GM12878 (cell line): ENCODE measurements at regions not wholly inside any gene's neighbourhood (a gene's known extent, or its start where the extent isn't known, plus 50 kb on each side); places are given as distances from the start of the nearest gene placed in this dataset.
"Not testable (repeated sequence)": the region's sequence is repeated elsewhere in the genome, so short reads cannot be mapped to it uniquely, and the experiment has no call there.

Experiments used
- ATAC-seq: fragments of 200-7000 bp; cut with Tn5 transposase; 3 replicates; pipeline ENCODE4 v1.9.1; 2020; ENCODE audit warnings: mild to moderate bottlenecking, moderate library complexity
- BruUV-seq: library from RNA; stranded (reverse); fragments of 400-500 nt; replicated peaks from 2 replicates; lab custom pipeline; 2021; lab: Mats Ljungman, UMichigan
- CTCF ChIA-PET: fragments of 300-600 bp; sonication (Branson Sonifier 250); formaldehyde crosslinking; extraction: SDS; loops from one replicate; lab custom pipeline; 2021; ENCODE audit warnings: inconsistent platforms; lab: Yijun Ruan, JAX
- POLR2A ChIA-PET: fragments of 350-600 bp; formaldehyde crosslinking; extraction: SDS; loops from one replicate; lab custom pipeline; 2021; ENCODE audit warnings: inconsistent platforms; lab: Charles Lee
- RAD21 ChIA-PET: fragments of 300-600 bp; sonication (Branson Sonifier 250); formaldehyde crosslinking; loops from one replicate; lab custom pipeline; 2023; ENCODE audit warnings: antibody characterized with exemption; ENCODE audit not compliant: unreplicated experiment; lab: Charles Lee
- SMC1A ChIA-PET: fragments of 300-600 bp; sonication (Branson Sonifier 250); formaldehyde crosslinking; loops from one replicate; lab custom pipeline; 2023; ENCODE audit not compliant: unreplicated experiment, uncharacterized antibody; lab: Charles Lee
- DNase-seq: peaks from one replicate; pipeline ENCODE4 v3.0.0-alpha.2; 2011; ENCODE audit warnings: low read depth, low spot score
- FAIRE-seq: peaks from 3 replicates; lab custom pipeline; 2011; peaks lifted over from hg19 to GRCh38; lab: Jason Lieb, UNC
- H2AFZ ChIP-seq: 2 replicates; pipeline ENCODE4 v1.6.0; 2011; ENCODE audit warnings: low read depth, low read length, control low read depth; ENCODE audit not compliant: control insufficient read depth
- H3K27ac ChIP-seq: 2 replicates; pipeline ENCODE4 v1.5.1; 2011; ENCODE audit warnings: control low read depth; ENCODE audit not compliant: control insufficient read depth, insufficient read depth
- H3K27me3 ChIP-seq, 2 experiments: replicated peaks in 1 of 2; 2 replicates each; pipeline versions ENCODE4 v1.6.0 to v1.6.1; 2011; ENCODE audit warnings: low read length in 1 of 2; ENCODE audit not compliant: control insufficient read depth in 2 of 2, insufficient read depth in 2 of 2
- H3K36me3 ChIP-seq, 2 experiments: 2 replicates each; pipeline ENCODE4 v1.5.1; 2011; ENCODE audit warnings: low read length in 1 of 2; ENCODE audit not compliant: control insufficient read depth in 2 of 2, insufficient read depth in 2 of 2
- H3K4me1 ChIP-seq: 2 replicates; pipeline ENCODE4 v1.6.1; 2011; ENCODE audit warnings: mild to moderate bottlenecking, low read length, moderate library complexity, mixed read lengths; ENCODE audit not compliant: control insufficient read depth, insufficient read depth
- H3K4me2 ChIP-seq: 2 replicates; pipeline ENCODE4 v1.6.0; 2011; ENCODE audit warnings: control low read depth; ENCODE audit not compliant: control insufficient read depth, insufficient read depth
- H3K4me3 ChIP-seq: fragments of 200-600 bp; sonication (generic); 2 replicates; pipeline ENCODE4 v1.5.1; 2016
- H3K79me2 ChIP-seq: 2 replicates; pipeline ENCODE4 v1.6.0; 2011; ENCODE audit warnings: low read length; ENCODE audit not compliant: control insufficient read depth, insufficient read depth
- H3K9ac ChIP-seq: 2 replicates; pipeline ENCODE4 v1.8.0; 2011; ENCODE audit warnings: low read length, control low read depth, mixed read lengths; ENCODE audit not compliant: control insufficient read depth, insufficient read depth
- H3K9me3 ChIP-seq: replicated peaks from 3 replicates; pipeline ENCODE4 v1.5.1; 2011; ENCODE audit warnings: mild to moderate bottlenecking, low read length; ENCODE audit not compliant: control insufficient read depth, insufficient read depth
- H4K20me1 ChIP-seq: 2 replicates; pipeline ENCODE4 v1.6.0; 2011; ENCODE audit not compliant: control insufficient read depth, insufficient read depth
- CBFB ChIP-seq: IDR thresholded peaks from 2 replicates; pipeline ENCODE4 v1.6.1; 2016; ENCODE audit warnings: antibody characterized with exemption, low read depth
- GABPA ChIP-seq: IDR thresholded peaks from 2 replicates; pipeline ENCODE4 v1.6.1; 2014; ENCODE audit warnings: antibody characterized with exemption, low read depth, mild to moderate bottlenecking, inconsistent platforms
- IRF3 ChIP-seq: fragments of 450-650 bp; IDR thresholded peaks from 2 replicates; pipeline ENCODE4 v1.6.1; 2014; ENCODE audit warnings: mild to moderate bottlenecking
- PML ChIP-seq: IDR thresholded peaks from 2 replicates; pipeline ENCODE4 v1.6.1; 2012; ENCODE audit warnings: low read length, inconsistent platforms
- POLR2A ChIP-seq: IDR thresholded peaks from 2 replicates; pipeline ENCODE4 v1.6.1; 2011; ENCODE audit warnings: low read depth, mild to moderate bottlenecking, low read length
- RUNX3 ChIP-seq: IDR thresholded peaks from 2 replicates; pipeline ENCODE4 v1.6.1; 2012; ENCODE audit warnings: low read length, inconsistent platforms
- SREBF2 ChIP-seq: IDR thresholded peaks from 2 replicates; pipeline ENCODE4 v1.6.1; 2012; ENCODE audit warnings: mild to moderate bottlenecking, low read length
- TARDBP ChIP-seq: IDR thresholded peaks from 2 replicates; pipeline ENCODE4 v1.6.1; 2016; ENCODE audit warnings: borderline replicate concordance
- ZNF24 ChIP-seq: fragments of 450-650 bp; IDR thresholded peaks from 2 replicates; pipeline ENCODE4 v1.6.1; 2017; ENCODE audit warnings: antibody characterized with exemption, mild to moderate bottlenecking
- WGBS: methylation state at CpG from one replicate; pipeline ENCODE4 v1.1.6; 2016; ENCODE audit warnings: low lambda C conversion rate; ENCODE audit not compliant: insufficient replicate concordance, insufficient coverage; ENCODE audit errors: missing lambda C conversion rate; 5-methylcytosine and 5-hydroxymethylcytosine counted together
- in situ Hi-C: fragments of 300-500 bp; cut with MboI; formaldehyde crosslinking; loops from 9 replicates; pipeline ENCODE4 v1.14.3; 2018; ENCODE audit warnings: mixed read lengths
- intact Hi-C: fragments of 100-400 bp; cut with micrococcal nuclease; formaldehyde crosslinking; loops from one replicate; pipeline ENCODE4 v1.14.2; 2022; ENCODE audit not compliant: unreplicated experiment
- TF ChIP-seq, protein P1 (sequence below): fragments of 450-650 bp; IDR thresholded peaks from 2 replicates; pipeline ENCODE4 v1.6.1; 2017; ENCODE audit warnings: low read depth, mild to moderate bottlenecking, moderate library complexity
- TF ChIP-seq, protein P2 (sequence below): IDR thresholded peaks from 2 replicates; pipeline ENCODE4 v1.6.1; 2012; ENCODE audit warnings: low read length, inconsistent platforms

DNA sequence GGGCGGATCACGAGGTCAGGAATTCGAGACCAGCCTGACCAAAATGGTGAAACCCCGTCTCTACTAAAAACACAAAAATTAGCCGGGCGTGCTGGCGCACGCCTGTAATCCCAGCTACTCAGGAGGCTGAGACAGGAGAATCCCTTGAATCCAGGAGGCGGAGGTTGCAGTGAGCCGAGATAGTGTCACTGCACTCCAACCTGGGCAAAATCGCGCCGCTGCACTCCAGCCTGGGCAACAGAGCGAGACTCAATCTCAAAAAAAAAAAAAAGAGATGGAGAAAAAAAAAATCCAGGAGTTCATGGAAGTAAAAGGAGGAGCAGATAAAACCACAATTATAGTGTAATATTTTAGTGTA, 76.3 kb upstream of the ZNF184 start:
- H2AFZ ChIP-seq = not testable (repeated sequence)

DNA sequence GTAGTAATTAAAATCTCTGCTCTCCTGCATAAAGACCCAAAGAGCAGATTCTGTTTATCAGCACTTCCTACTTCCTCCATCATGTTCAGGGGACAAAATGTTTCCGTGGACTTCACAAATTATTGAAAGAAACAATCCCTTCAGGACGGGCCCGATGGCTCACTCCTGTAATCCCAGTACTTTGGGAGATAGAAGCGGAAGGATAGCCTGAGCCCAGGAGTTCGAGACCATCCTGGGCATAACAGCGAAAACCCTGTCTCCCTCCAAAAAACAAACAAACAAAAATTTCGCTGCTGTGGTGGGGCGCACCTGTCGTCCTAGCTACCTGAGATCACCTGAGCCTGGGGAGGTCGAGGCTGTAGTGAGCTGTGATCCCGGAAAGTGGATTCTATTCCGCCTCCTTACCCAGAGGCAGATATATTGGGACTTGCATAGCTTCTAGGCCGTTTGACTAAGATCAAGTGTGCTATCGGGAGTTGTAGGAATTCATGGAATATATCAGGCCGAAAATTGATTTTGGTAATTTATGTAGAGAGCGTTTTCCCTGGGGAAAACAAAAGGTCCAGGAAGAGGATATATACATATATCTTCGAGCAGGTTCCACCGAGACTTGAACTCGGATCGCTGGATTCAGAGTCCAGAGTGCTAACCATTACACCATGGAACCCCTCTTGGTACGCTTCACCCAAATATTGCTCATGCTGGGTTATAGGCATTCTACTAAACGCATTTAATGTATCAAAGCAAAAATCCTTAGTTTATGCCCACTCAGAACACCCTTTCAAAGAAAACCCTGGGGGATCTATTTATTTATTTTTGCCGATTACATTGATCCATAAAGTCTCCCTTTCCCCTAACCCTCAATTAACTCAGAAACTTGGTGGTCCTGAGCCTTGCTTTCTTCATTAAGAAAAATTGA, 74.5 kb upstream of the ZNF184 start:
- Histone ChIP-seq H3K9ac (no peak overlapping the region), H3K9me3 (peaks cover 5% of the 10 kb centered on the region; the same call in 2 of the 3 replicates), H3K27me3 (no peaks in the 10 kb centered on the region), H3K79me2 (no peaks in the 10 kb centered on the region), H2AFZ (peak overlapping the region; percentile 70), H4K20me1 (no peaks in the 10 kb centered on the region), H3K36me3 (no peaks in the 10 kb centered on the region), H3K4me1 (no peaks in the 10 kb centered on the region), H3K4me3 (peak overlapping the region; percentile 77), H3K27ac (no peak overlapping the region), H3K4me2 (peak overlapping the region; percentile 75)
- SMC1A ChIA-PET = interaction anchor here (1.5 to 1.7 kb wide), 2 partner anchors 45 to 252 kb away, joined by 3 to 6 read pairs; no protein-coding TSS in a partner anchor
- WGBS = 31% methylated on average over 23 of the region's 23 CpGs
- CTCF ChIA-PET = interaction anchor here (1.0 kb wide), 2 partner anchors 29 to 207 kb away, joined by 5 read pairs; no protein-coding TSS in a partner anchor
- FAIRE-seq (no peak), ATAC-seq (peak; percentile 66)
- BruUV-seq = no TSS peak
- intact Hi-C loops = loop anchor here (5.0 kb wide), 1 partner anchor 45 kb away; no protein-coding TSS in a partner anchor
- POLR2A ChIA-PET = interaction anchor here (0.6 kb wide), 1 partner anchor 22 kb away, joined by 4 read pairs; no protein-coding TSS in a partner anchor
- RAD21 ChIA-PET = interaction anchor here (1.0 kb wide), 1 partner anchor 47 kb away, joined by 5 read pairs; no protein-coding TSS in a partner anchor
- peak; percentile 87 for TF ChIP-seq TARDBP
- TF ChIP-seq SREBF2 = peak; percentile 85
- TF ChIP-seq RUNX3 = peak; percentile 46; the same call in 1 of the 2 replicates
- TF ChIP-seq IRF3 = no peak
- TF ChIP-seq POLR2A = no peak
- TF ChIP-seq ZNF24 = peak; percentile 94
- 0 out of 2 replicates have a peak, but pooled peaks have one; percentile 35 for TF ChIP-seq CBFB
- 0 out of 2 replicates have a peak, but pooled peaks have one; percentile 32 for TF ChIP-seq PML
- TF ChIP-seq, protein P1, sequence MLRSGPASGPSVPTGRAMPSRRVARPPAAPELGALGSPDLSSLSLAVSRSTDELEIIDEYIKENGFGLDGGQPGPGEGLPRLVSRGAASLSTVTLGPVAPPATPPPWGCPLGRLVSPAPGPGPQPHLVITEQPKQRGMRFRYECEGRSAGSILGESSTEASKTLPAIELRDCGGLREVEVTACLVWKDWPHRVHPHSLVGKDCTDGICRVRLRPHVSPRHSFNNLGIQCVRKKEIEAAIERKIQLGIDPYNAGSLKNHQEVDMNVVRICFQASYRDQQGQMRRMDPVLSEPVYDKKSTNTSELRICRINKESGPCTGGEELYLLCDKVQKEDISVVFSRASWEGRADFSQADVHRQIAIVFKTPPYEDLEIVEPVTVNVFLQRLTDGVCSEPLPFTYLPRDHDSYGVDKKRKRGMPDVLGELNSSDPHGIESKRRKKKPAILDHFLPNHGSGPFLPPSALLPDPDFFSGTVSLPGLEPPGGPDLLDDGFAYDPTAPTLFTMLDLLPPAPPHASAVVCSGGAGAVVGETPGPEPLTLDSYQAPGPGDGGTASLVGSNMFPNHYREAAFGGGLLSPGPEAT = no peak
- TF ChIP-seq, protein P2, sequence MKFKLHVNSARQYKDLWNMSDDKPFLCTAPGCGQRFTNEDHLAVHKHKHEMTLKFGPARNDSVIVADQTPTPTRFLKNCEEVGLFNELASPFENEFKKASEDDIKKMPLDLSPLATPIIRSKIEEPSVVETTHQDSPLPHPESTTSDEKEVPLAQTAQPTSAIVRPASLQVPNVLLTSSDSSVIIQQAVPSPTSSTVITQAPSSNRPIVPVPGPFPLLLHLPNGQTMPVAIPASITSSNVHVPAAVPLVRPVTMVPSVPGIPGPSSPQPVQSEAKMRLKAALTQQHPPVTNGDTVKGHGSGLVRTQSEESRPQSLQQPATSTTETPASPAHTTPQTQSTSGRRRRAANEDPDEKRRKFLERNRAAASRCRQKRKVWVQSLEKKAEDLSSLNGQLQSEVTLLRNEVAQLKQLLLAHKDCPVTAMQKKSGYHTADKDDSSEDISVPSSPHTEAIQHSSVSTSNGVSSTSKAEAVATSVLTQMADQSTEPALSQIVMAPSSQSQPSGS = 0 out of 2 replicates have a peak, but pooled peaks have one; percentile 32
- peak; percentile 34; the same call in 1 of the 2 replicates for TF ChIP-seq GABPA
- TF ChIP-seq, all 136 proteins: peak for 8
- peak; percentile 59 for DNase-seq
- in situ Hi-C loops = no loop called here

More for the DNA sequence above, 76.3 kb upstream of the ZNF184 start:
- H4K20me1 ChIP-seq, H3K4me1 ChIP-seq, BruUV-seq, H3K9ac ChIP-seq, H3K4me3 ChIP-seq, in situ Hi-C loops, POLR2A ChIA-PET, H3K27me3 ChIP-seq, H3K27ac ChIP-seq, H3K79me2 ChIP-seq, H3K9me3 ChIP-seq, DNase-seq, H3K36me3 ChIP-seq, FAIRE-seq, ATAC-seq: not testable (repeated sequence)
- ChIA-PET CTCF (interaction anchor here (0.6 to 1.1 kb wide), 3 partner anchors 60 to 203 kb away, joined by 4 to 5 read pairs (median 4); no protein-coding TSS in a partner anchor), RAD21 (interaction anchor here (1.2 kb wide), 1 partner anchor 392 kb away, joined by 3 read pairs; no protein-coding TSS in a partner anchor), SMC1A (interaction anchor here (0.5 to 1.5 kb wide), 2 partner anchors 43 to 344 kb away, joined by 3 to 6 read pairs; no protein-coding TSS in a partner anchor)
- WGBS = 70% methylated on average over 10 of the region's 14 CpGs
- 0 out of 2 replicates have a peak overlapping the region, but pooled peaks have one; percentile 75 for H3K4me2 ChIP-seq
- intact Hi-C loops = loop anchor here (5.0 kb wide), 1 partner anchor 47 kb away; no protein-coding TSS in a partner anchor
